ENCODE measurements at regions not wholly inside any gene's neighbourhood (a gene's known extent, or its start where the extent isn't known, plus 50 kb on each side); places are given as distances from the start of the nearest gene placed in this dataset.

GRCh38 chr12:87779858-87780498 is 249.2 kb downstream of the C12orf50 start:
- no peak for DNase-seq
- no peak overlapping the region for H3K9ac ChIP-seq (ENCODE audit: low read depth in 2 of 2, low read length in 2 of 2)
- H3K9me3 ChIP-seq = no peaks in the 10 kb centered on the region
- H3K27ac ChIP-seq = no peak overlapping the region
- TF ChIP-seq CTCF (IDR thresholded peaks at IDR 0.05) = no peak
- no peaks in the 10 kb centered on the region for H3K27me3 ChIP-seq
- H3K4me1 ChIP-seq = no peaks in the 10 kb centered on the region
- no peaks in the 10 kb centered on the region for H3K36me3 ChIP-seq
- intact Hi-C loops (cut with DNase I) = no loop called here
- no peak overlapping the region for H3K4me3 ChIP-seq

GRCh38 chr12:87779016-87779415 is 250.2 kb downstream of the C12orf50 start:
- no peaks in the 10 kb centered on the region for H3K4me1 ChIP-seq
- no peak overlapping the region for H3K27ac ChIP-seq
- intact Hi-C loops (cut with DNase I) = no loop called here
- H3K27me3 ChIP-seq = no peaks in the 10 kb centered on the region
- no peaks in the 10 kb centered on the region for H3K9me3 ChIP-seq
- no peak for TF ChIP-seq CTCF (IDR thresholded peaks at IDR 0.05)
- no peaks in the 10 kb centered on the region for H3K36me3 ChIP-seq
- DNase-seq = no peak
- no peak overlapping the region for H3K9ac ChIP-seq (ENCODE audit: low read depth in 2 of 2, low read length in 2 of 2)
- no peak overlapping the region for H3K4me3 ChIP-seq

GRCh38 chr12:87778065-87778464 is 251.1 kb downstream of the C12orf50 start:
- Histone ChIP-seq H3K27me3 (no peaks in the 10 kb centered on the region), H3K4me1 (no peaks in the 10 kb centered on the region), H3K27ac (no peak overlapping the region), H3K36me3 (no peaks in the 10 kb centered on the region), H3K9me3 (no peaks in the 10 kb centered on the region), H3K9ac (ENCODE audit: low read depth in 2 of 2, low read length in 2 of 2) (no peak overlapping the region), H3K4me3 (no peak overlapping the region)
- intact Hi-C loops (cut with DNase I) = no loop called here
- no peak for DNase-seq
- TF ChIP-seq CTCF (IDR thresholded peaks at IDR 0.05) = no peak

GRCh38 chr12:87775784-87776183 is 253.4 kb downstream of the C12orf50 start:
- TF ChIP-seq CTCF (IDR thresholded peaks at IDR 0.05) = no peak
- no peak for DNase-seq
- Histone ChIP-seq H3K9ac (ENCODE audit: low read depth in 2 of 2, low read length in 2 of 2) (no peak overlapping the region), H3K9me3 (no peaks in the 10 kb centered on the region), H3K4me3 (no peak overlapping the region), H3K27ac (no peak overlapping the region), H3K36me3 (no peaks in the 10 kb centered on the region), H3K27me3 (no peaks in the 10 kb centered on the region), H3K4me1 (no peaks in the 10 kb centered on the region)
- intact Hi-C loops (cut with DNase I) = no loop called here

GRCh38 chr12:87775051-87775450 is 254.2 kb downstream of the C12orf50 start:
- no peaks in the 10 kb centered on the region for H3K36me3 ChIP-seq
- TF ChIP-seq CTCF (IDR thresholded peaks at IDR 0.05) = no peak
- intact Hi-C loops (cut with DNase I) = no loop called here
- no peaks in the 10 kb centered on the region for H3K9me3 ChIP-seq
- no peak for DNase-seq
- no peak overlapping the region for H3K9ac ChIP-seq (ENCODE audit: low read depth in 2 of 2, low read length in 2 of 2)
- no peak overlapping the region for H3K4me3 ChIP-seq
- no peaks in the 10 kb centered on the region for H3K27me3 ChIP-seq
- no peaks in the 10 kb centered on the region for H3K4me1 ChIP-seq
- H3K27ac ChIP-seq = no peak overlapping the region
